ENCODE measurements at regions not wholly inside any gene's neighbourhood (a gene's known extent, or its start where the extent isn't known, plus 50 kb on each side); places are given as distances from the start of the nearest gene placed in this dataset.

- Histone ChIP-seq H3K4me2 (ENCODE audit: low read length) (no peak overlapping the region), H3K27ac (ENCODE audit: low read depth, low read length) (no peak overlapping the region), H3K4me3 (ENCODE audit: insufficient read depth, low read depth, low read length) (no peak overlapping the region), H3K9me3 (ENCODE audit: insufficient read depth, low read depth, low read length) (no peaks in the 10 kb centered on the region), H3K4me1 (ENCODE audit: insufficient read depth, low read length) (no peaks in the 10 kb centered on the region), H2AFZ (ENCODE audit: low read depth, low read length) (no peak overlapping the region), H3K27me3 (ENCODE audit: insufficient read depth, low read length) (no peaks in the 10 kb centered on the region), H3K36me3 (ENCODE audit: insufficient read depth, low read length) (no peaks in the 10 kb centered on the region), H4K20me1 (ENCODE audit: insufficient read depth, low read length) (no peaks in the 10 kb centered on the region), H3K79me2 (ENCODE audit: insufficient read depth, low read length) (no peaks in the 10 kb centered on the region), H3K9ac (ENCODE audit: low read length) (no peak overlapping the region)
- Mint-ChIP-seq H3K27me3 (ENCODE audit: low read depth, unreplicated experiment) (no peaks in the 10 kb centered on the region), H3K27ac (ENCODE audit: unreplicated experiment) (no peak overlapping the region), H3K9me3 (ENCODE audit: unreplicated experiment) (peaks cover 2% of the 10 kb centered on the region), H3K36me3 (ENCODE audit: low read depth, unreplicated experiment) (no peaks in the 10 kb centered on the region), H3K4me3 (ENCODE audit: unreplicated experiment) (no peak overlapping the region), H3K4me1 (ENCODE audit: low read depth, unreplicated experiment) (no peaks in the 10 kb centered on the region)
- TF ChIP-seq EZH2 (IDR thresholded peaks at IDR 0.05; ENCODE audit: insufficient read depth, low read length) (no peak), CTCF (IDR thresholded peaks at IDR 0.05; ENCODE audit: insufficient read depth, low read depth, low read length) (no peak)
- DNase-seq (ENCODE audit: low read depth) (no peak), FAIRE-seq (no peak)
Measured at GRCh38 chr14:26738571-26738970, 140.7 kb upstream of the NOVA1 start.

DNA sequence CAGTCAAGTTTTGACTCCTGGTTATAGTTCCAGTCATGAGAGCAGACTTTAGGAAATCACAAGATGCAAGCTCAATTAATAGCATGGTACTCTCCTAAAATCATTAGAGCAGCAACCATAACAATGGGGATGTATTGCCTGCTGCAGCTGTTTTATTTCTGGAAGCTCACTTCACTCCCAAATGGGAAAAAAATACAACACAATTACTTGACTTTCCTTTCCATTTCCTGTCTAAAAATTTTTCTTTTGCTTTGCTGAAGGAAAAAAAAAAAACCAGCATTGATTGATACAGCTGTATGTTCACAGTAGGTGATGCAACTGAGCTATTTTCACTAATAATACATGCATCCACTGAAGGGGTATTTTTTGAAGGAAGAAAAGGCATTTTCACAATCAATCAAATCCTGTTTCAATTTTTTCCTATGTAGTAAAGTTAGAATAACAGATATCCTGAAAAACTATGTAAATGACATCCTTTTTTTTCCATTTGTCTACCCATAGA lies 143.9 kb upstream of the NOVA1 start:
- peaks cover 2% of the 10 kb centered on the region for H3K9me3 Mint-ChIP-seq (ENCODE audit: unreplicated experiment)
- no peaks in the 10 kb centered on the region for H3K4me1 Mint-ChIP-seq (ENCODE audit: low read depth, unreplicated experiment)
- no peaks in the 10 kb centered on the region for H3K27me3 ChIP-seq (ENCODE audit: insufficient read depth, low read length)

More for the DNA sequence above, 143.9 kb upstream of the NOVA1 start:
- Mint-ChIP-seq H3K27ac (ENCODE audit: unreplicated experiment) (no peak overlapping the region), H3K27me3 (ENCODE audit: low read depth, unreplicated experiment) (no peaks in the 10 kb centered on the region), H3K36me3 (ENCODE audit: low read depth, unreplicated experiment) (no peaks in the 10 kb centered on the region), H3K4me3 (ENCODE audit: unreplicated experiment) (no peak overlapping the region)
- no peak overlapping the region for H3K4me2 ChIP-seq (ENCODE audit: low read length)
- TF ChIP-seq EZH2 (IDR thresholded peaks at IDR 0.05; ENCODE audit: insufficient read depth, low read length) (no peak), CTCF (IDR thresholded peaks at IDR 0.05; ENCODE audit: insufficient read depth, low read depth, low read length) (no peak)
- H3K9ac ChIP-seq (ENCODE audit: low read length), result no peak overlapping the region
- H3K36me3 ChIP-seq (ENCODE audit: insufficient read depth, low read length), result no peaks in the 10 kb centered on the region
- no peak for DNase-seq (ENCODE audit: low read depth)
- no peak for FAIRE-seq
- H2AFZ ChIP-seq (ENCODE audit: low read depth, low read length), result no peak overlapping the region
- no peaks in the 10 kb centered on the region for H3K9me3 ChIP-seq (ENCODE audit: insufficient read depth, low read depth, low read length)
- no peak overlapping the region for H3K27ac ChIP-seq (ENCODE audit: low read depth, low read length)
- H4K20me1 ChIP-seq (ENCODE audit: insufficient read depth, low read length), result no peaks in the 10 kb centered on the region
- H3K79me2 ChIP-seq (ENCODE audit: insufficient read depth, low read length), result no peaks in the 10 kb centered on the region
- H3K4me3 ChIP-seq (ENCODE audit: insufficient read depth, low read depth, low read length), result no peak overlapping the region
- no peaks in the 10 kb centered on the region for H3K4me1 ChIP-seq (ENCODE audit: insufficient read depth, low read length)
